Endothelial cell of umbilical vein (primary cell): ENCODE measurements at regions not wholly inside any gene's neighbourhood (a gene's known extent, or its start where the extent isn't known, plus 50 kb on each side); places are given as distances from the start of the nearest gene placed in this dataset.

Experiments used
- BruUV-seq: library from RNA; stranded (reverse); fragments of 400-500 nt; replicated peaks from 2 replicates; lab custom pipeline; 2021; lab: Mats Ljungman, UMichigan
- CTCF ChIA-PET: fragments of 300-600, 350-600 bp; sonication (Branson Sonifier 250); formaldehyde crosslinking; loops from one replicate; lab custom pipeline; 2021; ENCODE audit warnings: antibody characterized with exemption, inconsistent platforms; lab: Charles Lee
- POLR2A ChIA-PET: fragments of 300-600, 350-600 bp; sonication (Branson Sonifier 250); formaldehyde crosslinking; loops from one replicate; lab custom pipeline; 2021; ENCODE audit warnings: antibody characterized with exemption, inconsistent platforms; lab: Charles Lee
- DNase-seq: peaks from one replicate; pipeline ENCODE4 v3.0.0-alpha.2; 2011; ENCODE audit warnings: low read depth, low spot score
- FAIRE-seq: peaks from 2 replicates; lab custom pipeline; 2011; peaks lifted over from hg19 to GRCh38; lab: Jason Lieb, UNC
- H2AFZ ChIP-seq: 2 replicates; pipeline ENCODE4 v1.6.0; 2012; ENCODE audit warnings: low read depth, low read length, control low read depth, inconsistent platforms
- H3K27ac ChIP-seq: 2 replicates; pipeline ENCODE4 v1.5.1; 2011; ENCODE audit warnings: low read depth, mild to moderate bottlenecking, control low read depth, low read length, moderate library complexity; ENCODE audit not compliant: insufficient read depth
- H3K27me3 ChIP-seq, 2 experiments: 2 replicates each; pipeline versions ENCODE4 v1.6.0 to v1.6.1; 2011; ENCODE audit warnings: low read length in 2 of 2, mixed read lengths in 1 of 2; ENCODE audit not compliant: control insufficient read depth in 2 of 2, insufficient read depth in 2 of 2
- H3K36me3 ChIP-seq, 2 experiments: 2 replicates in 1 of 2; 3 replicates in 1 of 2; pipeline ENCODE4 v1.5.1; 2011; ENCODE audit warnings: low read length in 2 of 2, mild to moderate bottlenecking in 1 of 2, moderate library complexity in 1 of 2; ENCODE audit not compliant: control insufficient read depth in 2 of 2, insufficient read depth in 2 of 2; ENCODE audit errors: extremely low read depth in 1 of 2
- H3K4me1 ChIP-seq: 3 replicates; pipeline ENCODE4 v1.5.1; 2011; ENCODE audit warnings: mild to moderate bottlenecking, low read length; ENCODE audit not compliant: control insufficient read depth, insufficient read depth; ENCODE audit errors: extremely low read depth
- H3K4me2 ChIP-seq: 2 replicates; pipeline ENCODE4 v1.6.1; 2011; ENCODE audit warnings: low read length, control low read depth, mixed read lengths; ENCODE audit not compliant: insufficient read depth
- H3K4me3 ChIP-seq, 3 experiments: fragments of 200-600 bp in 1 of 3; sonication (generic), shearing (Covaris generic) in 1 of 3; replicated peaks in 1 of 3; 2 replicates each; pipeline ENCODE4 v1.5.1; 2011 to 2016; ENCODE audit warnings: control low read depth in 3 of 3, low read length in 3 of 3, mild to moderate bottlenecking in 2 of 3, inconsistent platforms in 1 of 3, low read depth in 1 of 3, moderate library complexity in 1 of 3; ENCODE audit not compliant: insufficient read depth in 1 of 3
- H3K79me2 ChIP-seq: 2 replicates; pipeline ENCODE4 v1.6.0; 2012; ENCODE audit warnings: low read length, inconsistent platforms; ENCODE audit not compliant: control insufficient read depth, insufficient read depth
- H3K9ac ChIP-seq: replicated peaks from 2 replicates; pipeline ENCODE3; 2011; ENCODE audit warnings: low read length, control low read depth; ENCODE audit not compliant: insufficient read depth; ENCODE audit errors: extremely low read depth
- H3K9me1 ChIP-seq: replicated peaks from 3 replicates; pipeline ENCODE4 v1.6.0; 2011; ENCODE audit warnings: mild to moderate bottlenecking, low read length; ENCODE audit not compliant: control insufficient read depth, insufficient read depth; ENCODE audit errors: extremely low read depth
- H3K9me3 ChIP-seq: replicated peaks from 2 replicates; pipeline ENCODE4 v1.5.1; 2012; ENCODE audit warnings: low read length, inconsistent platforms; ENCODE audit not compliant: control insufficient read depth, insufficient read depth
- H4K20me1 ChIP-seq: replicated peaks from 2 replicates; pipeline ENCODE3; 2011; ENCODE audit warnings: mild to moderate bottlenecking, low read length; ENCODE audit not compliant: control insufficient read depth, insufficient read depth; ENCODE audit errors: extremely low read depth
- CTCF ChIP-seq, 2 donors: IDR thresholded peaks; 1 replicate in 1 of 2; 2 replicates in 1 of 2; pipeline ENCODE4 v1.5.1; 2011; ENCODE audit warnings: low read length in 2 of 2, mild to moderate bottlenecking in 2 of 2, moderate library complexity in 2 of 2, control low read depth in 1 of 2, inconsistent platforms in 1 of 2, low read depth in 1 of 2; ENCODE audit not compliant: insufficient read depth in 1 of 2; ENCODE audit errors: extremely low read depth in 1 of 2
- EZH2 ChIP-seq: IDR thresholded peaks from 2 replicates; pipeline ENCODE4 v1.6.1; 2012; ENCODE audit warnings: borderline replicate concordance, low read depth, mild to moderate bottlenecking, moderate library complexity, low read length, inconsistent platforms; ENCODE audit not compliant: severe bottlenecking
- GATA2 ChIP-seq: IDR thresholded peaks from 2 replicates; pipeline ENCODE4 v1.7.0; 2011; ENCODE audit warnings: low read depth, mild to moderate bottlenecking, moderate library complexity, mixed read lengths, low read length; ENCODE audit not compliant: insufficient read length, insufficient read depth
- MAX ChIP-seq: IDR thresholded peaks from 2 replicates; pipeline ENCODE4 v1.6.1; 2011; ENCODE audit not compliant: insufficient read depth, insufficient read length
- MYC ChIP-seq: IDR thresholded peaks from one replicate; pipeline ENCODE4 v1.6.1; 2011; ENCODE audit warnings: mild to moderate bottlenecking, low read depth, low read length
- POLR2A ChIP-seq: IDR thresholded peaks from 2 replicates; pipeline ENCODE4 v1.6.1; 2012; ENCODE audit warnings: low read depth, mild to moderate bottlenecking, control low read depth, low read length
- POLR2AphosphoS5 ChIP-seq: IDR thresholded peaks from 2 replicates; pipeline ENCODE4 v1.6.1; 2012; ENCODE audit warnings: low read depth, mild to moderate bottlenecking, control low read depth, low read length, moderate library complexity; ENCODE audit not compliant: insufficient read depth
- dilution Hi-C: fragments of 300-500 bp; cut with MboI; formaldehyde crosslinking; loops from one replicate; pipeline ENCODE4 v1.15.0; 2019; ENCODE audit warnings: low sequenced_read_pairs; ENCODE audit not compliant: extremely low pct_ligation_motif_present
- intact Hi-C: fragments of 100-400 bp; cut with micrococcal nuclease; formaldehyde crosslinking; loops from one replicate; pipeline ENCODE4 v1.10.0; 2022

DNA sequence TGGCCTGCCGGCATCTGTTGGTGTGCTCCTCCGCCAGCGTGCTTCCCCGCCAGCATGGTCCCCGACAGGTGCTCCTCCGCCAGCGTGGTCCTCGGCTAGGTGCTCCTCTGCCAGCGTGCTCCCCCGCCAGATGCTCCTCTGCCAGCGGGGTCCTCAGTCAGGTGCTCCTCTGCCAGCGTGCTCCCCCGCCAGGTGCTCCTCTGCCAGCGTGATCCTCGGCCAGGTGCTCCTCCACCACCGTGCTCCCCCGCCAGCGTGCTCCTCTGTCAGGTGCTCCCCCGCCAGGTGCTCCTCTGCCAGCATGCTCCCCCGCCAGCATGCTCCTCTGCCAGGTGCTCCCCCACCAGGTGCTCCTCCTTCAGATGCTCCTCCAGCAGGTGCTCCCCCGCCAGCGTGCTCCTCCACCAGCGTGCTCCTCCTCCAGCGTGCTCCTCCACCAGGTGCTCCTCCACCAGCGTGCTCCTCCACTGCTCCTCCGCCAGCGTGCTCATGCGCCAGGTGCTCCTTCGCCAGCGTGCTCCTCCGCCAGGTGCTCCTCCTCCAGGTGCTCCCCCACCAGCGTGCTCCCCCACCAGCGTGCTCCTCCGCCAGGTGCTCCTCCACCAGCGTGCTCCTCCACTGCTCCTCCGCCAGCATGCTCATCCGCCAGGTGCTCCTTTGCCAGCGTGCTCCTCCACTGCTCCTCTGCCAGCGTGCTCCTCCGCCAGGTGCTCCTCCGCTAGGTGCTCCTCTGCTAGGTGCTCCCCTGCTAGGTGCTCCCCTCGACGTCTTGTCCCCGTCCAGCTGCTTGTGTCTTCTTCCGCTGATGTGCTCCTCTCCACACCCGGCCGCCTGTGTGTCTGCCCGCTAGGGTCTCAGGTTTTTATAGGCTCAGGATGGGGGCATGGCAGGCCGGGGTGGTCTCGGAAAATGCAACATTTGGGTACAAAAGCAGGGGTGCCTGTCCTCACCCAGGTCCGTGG lies 223.0 kb downstream of the NRIP1 start:
- POLR2A ChIA-PET: no interaction called here
- no peak for TF ChIP-seq CTCF (IDR thresholded peaks at IDR 0.05; ENCODE audit: extremely low read depth in 1 of 2, insufficient read depth in 1 of 2, low read depth in 1 of 2, low read length in 2 of 2)
- TF ChIP-seq MAX: no peak
- no peak for TF ChIP-seq GATA2
- TF ChIP-seq POLR2A: no peak
- TF ChIP-seq MYC: no peak
- no peak for TF ChIP-seq EZH2
- no peak for TF ChIP-seq POLR2AphosphoS5

More for the DNA sequence above, 223.0 kb downstream of the NRIP1 start:
- H3K79me2 ChIP-seq: no peaks in the 10 kb centered on the region
- CTCF ChIA-PET: no interaction called here
- no peak overlapping the region for H3K9ac ChIP-seq
- H3K4me2 ChIP-seq: no peak overlapping the region
- H3K4me3 ChIP-seq: no peak overlapping the region
- dilution Hi-C loops (no loop called here), intact Hi-C loops (no loop called here)
- H3K9me3 ChIP-seq: no peaks in the 10 kb centered on the region
- no peaks in the 10 kb centered on the region for H3K36me3 ChIP-seq
- FAIRE-seq (no peak), DNase-seq (no peak)
- H3K4me1 ChIP-seq: no peaks in the 10 kb centered on the region
- no peak overlapping the region for H2AFZ ChIP-seq
- H4K20me1 ChIP-seq: no peaks in the 10 kb centered on the region
- BruUV-seq: no TSS peak
- H3K27ac ChIP-seq: no peak overlapping the region
- H3K9me1 ChIP-seq: no peaks in the 10 kb centered on the region
- no peaks in the 10 kb centered on the region for H3K27me3 ChIP-seq
